Keratinocyte (primary cell): ENCODE measurements at regions not wholly inside any gene's neighbourhood (a gene's known extent, or its start where the extent isn't known, plus 50 kb on each side); places are given as distances from the start of the nearest gene placed in this dataset.

ENCODE experiments used
- CTCF ChIP-seq, 3 experiments: IDR thresholded peaks in 1 of 3; conservative IDR thresholded peaks in 1 of 3; optimal IDR thresholded peaks in 1 of 3; 2 replicates in 2 of 3; 3 replicates in 1 of 3; pipeline versions ENCODE3 to v1.5.1; 2011; ENCODE audit warnings: low read length in 3 of 3, mild to moderate bottlenecking in 3 of 3, moderate library complexity in 2 of 3, control low read depth in 1 of 3, inconsistent platforms in 1 of 3; ENCODE audit not compliant: insufficient read depth in 2 of 3; ENCODE audit errors: extremely low read depth in 1 of 3
- EZH2 ChIP-seq: IDR thresholded peaks from one replicate; pipeline ENCODE4 v1.6.1; 2012; ENCODE audit warnings: inconsistent platforms, mild to moderate bottlenecking, low read length, moderate library complexity

- TF ChIP-seq CTCF (optimal IDR thresholded peaks at IDR 0.05 in 1 of 3, IDR thresholded peaks at IDR 0.05 in 1 of 3, conservative IDR thresholded peaks at IDR 0.05 in 1 of 3; ENCODE audit: extremely low read depth in 1 of 3, insufficient read depth in 2 of 3, low read length in 3 of 3) (no peak), EZH2 (no peak)
Measured at GRCh38 chr2:8154936-8155335, 526.9 kb upstream of the ID2 start.
